ENCODE measurements at regions not wholly inside any gene's neighbourhood (a gene's known extent, or its start where the extent isn't known, plus 50 kb on each side); places are given as distances from the start of the nearest gene placed in this dataset.
"Not testable (repeated sequence)": the region's sequence is repeated elsewhere in the genome, so short reads cannot be mapped to it uniquely, and the experiment has no call there.

DNA sequence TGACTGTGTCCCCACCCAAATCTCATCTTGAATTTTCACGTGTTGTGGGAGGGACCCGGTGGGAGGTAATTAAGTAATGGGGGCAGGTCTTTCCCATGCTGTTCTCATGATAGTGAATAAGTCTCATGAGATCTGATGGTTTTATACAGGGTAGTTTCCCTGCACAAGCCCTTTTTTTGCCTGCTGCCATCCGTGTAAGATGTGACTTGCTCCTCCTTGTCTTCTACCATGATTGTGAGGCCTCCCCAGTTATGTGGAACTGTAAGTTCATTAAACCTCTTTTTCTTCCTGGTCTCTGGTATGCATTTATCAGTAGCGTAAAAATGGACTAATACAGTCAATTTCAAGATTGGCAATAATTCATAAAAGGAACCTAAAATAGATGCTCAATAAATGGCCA, 261.0 kb downstream of the ETV1 start:
- H3K4me1 ChIP-seq (ENCODE audit: control insufficient read depth in 1 of 2, insufficient read depth in 2 of 2, low read length in 2 of 2); ATAC-seq (ENCODE audit: low FRiP score); DNase-seq; H3K36me3 ChIP-seq (ENCODE audit: control insufficient read depth in 1 of 2, insufficient read depth in 2 of 2, low read length in 1 of 2); H3K27me3 ChIP-seq (ENCODE audit: control insufficient read depth in 1 of 2, insufficient read depth in 2 of 2, low read length in 1 of 2); H3K9me3 ChIP-seq (ENCODE audit: control insufficient read depth, low read length); intact Hi-C loops (cut with DNase I); H3K4me3 ChIP-seq (ENCODE audit: low read length in 2 of 2); H3K27ac ChIP-seq (ENCODE audit: low read depth in 1 of 2, low read length in 2 of 2): not testable (repeated sequence)
- WGBS, 2 donors = 84 to 85% methylated on average over 4 of the region's 4 CpGs

DNA sequence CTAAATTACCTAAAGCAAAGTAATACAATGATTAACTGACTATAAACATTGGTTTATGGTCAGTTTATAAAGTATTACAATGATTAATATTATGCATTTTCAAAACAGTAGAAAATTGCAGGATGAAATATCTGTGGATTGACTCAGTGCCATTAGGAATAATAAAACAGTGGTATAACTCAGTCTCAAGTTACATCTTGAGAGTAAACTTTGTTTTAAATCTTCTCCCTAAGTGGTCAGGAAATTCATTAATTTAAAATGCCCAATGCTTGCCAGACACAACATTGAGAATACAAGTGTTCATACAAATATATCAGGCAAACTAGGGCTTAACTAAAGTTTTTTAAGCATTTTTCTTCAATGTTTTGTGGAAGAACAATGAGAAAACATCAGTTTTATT, 257.8 kb downstream of the ETV1 start:
- Histone ChIP-seq H3K9me3 (ENCODE audit: control insufficient read depth, low read length) (no peaks in the 10 kb centered on the region), H3K4me1 (ENCODE audit: control insufficient read depth in 1 of 2, insufficient read depth in 2 of 2, low read length in 2 of 2) (no peaks in the 10 kb centered on the region), H3K4me3 (ENCODE audit: low read length in 2 of 2) (no peak overlapping the region), H3K27me3 (ENCODE audit: control insufficient read depth in 1 of 2, insufficient read depth in 2 of 2, low read length in 1 of 2) (no peaks in the 10 kb centered on the region), H3K27ac (ENCODE audit: low read depth in 1 of 2, low read length in 2 of 2) (no peak overlapping the region), H3K36me3 (ENCODE audit: control insufficient read depth in 1 of 2, insufficient read depth in 2 of 2, low read length in 1 of 2) (no peaks in the 10 kb centered on the region)
- intact Hi-C loops (cut with DNase I) = no loop called here
- DNase-seq (no peak), ATAC-seq (ENCODE audit: low FRiP score) (no peak)

DNA sequence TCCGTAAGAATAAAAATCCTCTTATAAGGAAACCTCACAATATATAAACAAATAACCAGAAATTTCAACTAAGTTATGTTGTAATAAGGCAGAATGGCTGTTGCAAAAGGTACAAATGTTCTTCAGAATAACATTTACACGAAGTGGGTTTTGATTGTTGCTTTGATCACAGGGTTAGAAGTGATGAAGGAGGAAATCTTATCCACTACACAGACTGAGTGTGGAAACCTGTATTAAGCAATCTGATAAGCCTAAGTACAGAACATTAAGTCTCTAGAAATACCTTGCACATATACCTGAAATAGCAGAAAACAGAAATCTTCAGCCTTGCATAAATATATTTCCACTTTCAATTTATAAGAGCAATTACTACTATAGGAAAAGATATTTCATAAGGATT, 251.9 kb downstream of the ETV1 start:
- WGBS, 2 donors = 56 to 58% methylated on average over 2 of the region's 2 CpGs
- ATAC-seq (ENCODE audit: low FRiP score) (no peak), DNase-seq (no peak)
- intact Hi-C loops (cut with DNase I) = no loop called here
- no peak overlapping the region for H3K4me3 ChIP-seq (ENCODE audit: low read length in 2 of 2)
- no peaks in the 10 kb centered on the region for H3K9me3 ChIP-seq (ENCODE audit: control insufficient read depth, low read length)
- H3K27ac ChIP-seq (ENCODE audit: low read depth in 1 of 2, low read length in 2 of 2) = no peak overlapping the region
- H3K4me1 ChIP-seq (ENCODE audit: control insufficient read depth in 1 of 2, insufficient read depth in 2 of 2, low read length in 2 of 2) = no peaks in the 10 kb centered on the region
- no peaks in the 10 kb centered on the region for H3K27me3 ChIP-seq (ENCODE audit: control insufficient read depth in 1 of 2, insufficient read depth in 2 of 2, low read length in 1 of 2)
- H3K36me3 ChIP-seq (ENCODE audit: control insufficient read depth in 1 of 2, insufficient read depth in 2 of 2, low read length in 1 of 2) = no peaks in the 10 kb centered on the region

DNA sequence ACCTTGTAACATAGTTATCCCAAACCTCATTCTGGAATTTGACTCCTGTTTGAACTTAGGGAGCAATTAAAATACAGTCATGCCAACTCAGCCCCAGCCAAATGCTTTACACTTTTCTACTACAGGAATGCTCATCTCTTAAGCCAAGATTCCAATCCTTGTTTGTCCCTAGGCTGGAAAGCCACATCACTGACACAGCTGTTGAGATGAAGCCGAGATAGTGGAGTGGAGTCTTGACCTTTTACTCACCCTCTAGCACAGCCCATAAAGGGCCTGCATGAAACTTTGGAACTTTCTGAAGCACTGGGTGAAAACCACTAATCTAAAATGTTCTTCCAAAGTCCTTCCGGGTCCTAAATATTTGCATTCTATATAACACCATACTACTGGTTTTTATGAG, 247.3 kb downstream of the ETV1 start:
- 68 to 75% methylated on average over 2 of the region's 2 CpGs for WGBS, 2 donors
- intact Hi-C loops (cut with DNase I) = no loop called here
- Histone ChIP-seq H3K4me1 (ENCODE audit: control insufficient read depth in 1 of 2, insufficient read depth in 2 of 2, low read length in 2 of 2) (no peaks in the 10 kb centered on the region), H3K4me3 (ENCODE audit: low read length in 2 of 2) (no peak overlapping the region), H3K36me3 (ENCODE audit: control insufficient read depth in 1 of 2, insufficient read depth in 2 of 2, low read length in 1 of 2) (no peaks in the 10 kb centered on the region), H3K9me3 (ENCODE audit: control insufficient read depth, low read length) (no peaks in the 10 kb centered on the region), H3K27ac (ENCODE audit: low read depth in 1 of 2, low read length in 2 of 2) (no peak overlapping the region), H3K27me3 (ENCODE audit: control insufficient read depth in 1 of 2, insufficient read depth in 2 of 2, low read length in 1 of 2) (no peaks in the 10 kb centered on the region)
- ATAC-seq (ENCODE audit: low FRiP score) = no peak
- no peak for DNase-seq

DNA sequence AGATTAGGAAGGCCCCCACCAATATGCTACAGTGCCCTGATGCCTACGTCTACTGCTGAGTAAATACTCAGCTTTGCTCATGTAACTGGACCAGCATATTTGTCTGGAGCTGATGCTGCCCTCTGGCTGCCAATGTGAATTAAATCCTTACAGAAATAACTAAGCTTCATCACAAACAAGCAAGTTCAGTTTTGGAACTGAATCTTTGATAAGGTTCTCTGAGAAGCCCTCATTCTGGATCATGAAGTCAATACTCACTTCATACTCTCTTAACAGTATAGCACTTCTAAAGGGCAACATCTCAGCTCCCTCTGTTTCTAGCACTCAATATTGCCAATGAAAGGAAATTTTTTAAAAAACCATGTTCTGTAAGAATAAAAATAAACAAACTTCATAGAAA, 246.7 kb downstream of the ETV1 start:
- no peaks in the 10 kb centered on the region for H3K27me3 ChIP-seq (ENCODE audit: control insufficient read depth in 1 of 2, insufficient read depth in 2 of 2, low read length in 1 of 2)
- ATAC-seq (ENCODE audit: low FRiP score) = no peak
- intact Hi-C loops (cut with DNase I) = no loop called here
- H3K27ac ChIP-seq (ENCODE audit: low read depth in 1 of 2, low read length in 2 of 2) = no peak overlapping the region
- H3K4me1 ChIP-seq (ENCODE audit: control insufficient read depth in 1 of 2, insufficient read depth in 2 of 2, low read length in 2 of 2) = no peaks in the 10 kb centered on the region
- no peak for DNase-seq
- H3K36me3 ChIP-seq (ENCODE audit: control insufficient read depth in 1 of 2, insufficient read depth in 2 of 2, low read length in 1 of 2) = no peaks in the 10 kb centered on the region
- H3K4me3 ChIP-seq (ENCODE audit: low read length in 2 of 2) = no peak overlapping the region
- no peaks in the 10 kb centered on the region for H3K9me3 ChIP-seq (ENCODE audit: control insufficient read depth, low read length)
- 19 to 24% methylated on average over 1 of the region's 1 CpG for WGBS, 2 donors

DNA sequence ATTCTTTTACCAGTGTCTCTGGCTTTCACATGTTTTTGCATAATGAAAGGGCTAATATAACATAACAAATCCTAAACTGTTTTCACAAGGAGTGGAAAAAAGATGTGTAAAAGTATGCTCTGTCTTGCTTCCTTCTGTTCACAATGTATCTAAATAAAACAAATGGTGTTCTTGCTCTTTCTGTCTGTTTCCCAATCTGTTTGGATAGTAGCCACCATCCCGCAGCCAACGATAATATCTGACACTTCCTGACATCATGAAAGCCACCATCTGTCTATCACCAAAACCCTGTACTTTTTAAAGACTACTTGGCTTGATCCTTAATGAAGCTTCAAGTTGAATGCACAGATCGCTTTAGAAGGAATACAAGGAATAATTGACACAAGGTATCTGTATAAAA, 246.2 kb downstream of the ETV1 start:
- no peaks in the 10 kb centered on the region for H3K27me3 ChIP-seq (ENCODE audit: control insufficient read depth in 1 of 2, insufficient read depth in 2 of 2, low read length in 1 of 2)
- H3K4me3 ChIP-seq (ENCODE audit: low read length in 2 of 2) = no peak overlapping the region
- H3K27ac ChIP-seq (ENCODE audit: low read depth in 1 of 2, low read length in 2 of 2) = no peak overlapping the region
- no peaks in the 10 kb centered on the region for H3K36me3 ChIP-seq (ENCODE audit: control insufficient read depth in 1 of 2, insufficient read depth in 2 of 2, low read length in 1 of 2)
- no peak for ATAC-seq (ENCODE audit: low FRiP score)
- 27% methylated on average over 3 of the region's 3 CpGs for WGBS, 2 donors
- H3K9me3 ChIP-seq (ENCODE audit: control insufficient read depth, low read length) = no peaks in the 10 kb centered on the region
- intact Hi-C loops (cut with DNase I) = no loop called here
- no peaks in the 10 kb centered on the region for H3K4me1 ChIP-seq (ENCODE audit: control insufficient read depth in 1 of 2, insufficient read depth in 2 of 2, low read length in 2 of 2)
- no peak for DNase-seq

DNA sequence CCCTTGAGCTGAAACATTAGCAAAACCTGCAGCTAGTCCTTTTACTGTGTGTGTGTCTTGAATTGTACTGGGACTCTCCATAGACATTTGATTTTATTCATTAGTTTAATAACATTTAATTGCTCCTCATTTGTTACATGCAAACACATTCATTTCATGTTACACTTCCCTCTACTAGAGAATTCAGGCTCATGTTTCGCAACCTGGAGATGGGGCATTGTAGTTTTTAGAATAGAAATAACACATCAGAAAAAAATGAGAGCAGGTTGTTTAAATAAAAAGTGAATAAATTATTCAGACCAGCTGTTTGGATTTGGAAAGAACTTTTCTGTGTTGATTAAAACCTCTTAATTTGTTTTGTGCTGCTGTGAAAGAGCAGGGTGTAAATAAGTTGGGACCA, 243.9 kb downstream of the ETV1 start:
- no peaks in the 10 kb centered on the region for H3K4me1 ChIP-seq (ENCODE audit: control insufficient read depth in 1 of 2, insufficient read depth in 2 of 2, low read length in 2 of 2)
- ATAC-seq (ENCODE audit: low FRiP score) = no peak
- 93 to 95% methylated on average over 1 of the region's 1 CpG for WGBS, 2 donors
- no peaks in the 10 kb centered on the region for H3K9me3 ChIP-seq (ENCODE audit: control insufficient read depth, low read length)
- DNase-seq = no peak
- H3K27ac ChIP-seq (ENCODE audit: low read depth in 1 of 2, low read length in 2 of 2) = no peak overlapping the region
- no peaks in the 10 kb centered on the region for H3K36me3 ChIP-seq (ENCODE audit: control insufficient read depth in 1 of 2, insufficient read depth in 2 of 2, low read length in 1 of 2)
- intact Hi-C loops (cut with DNase I) = no loop called here
- H3K27me3 ChIP-seq (ENCODE audit: control insufficient read depth in 1 of 2, insufficient read depth in 2 of 2, low read length in 1 of 2) = no peaks in the 10 kb centered on the region
- H3K4me3 ChIP-seq (ENCODE audit: low read length in 2 of 2) = no peak overlapping the region

DNA sequence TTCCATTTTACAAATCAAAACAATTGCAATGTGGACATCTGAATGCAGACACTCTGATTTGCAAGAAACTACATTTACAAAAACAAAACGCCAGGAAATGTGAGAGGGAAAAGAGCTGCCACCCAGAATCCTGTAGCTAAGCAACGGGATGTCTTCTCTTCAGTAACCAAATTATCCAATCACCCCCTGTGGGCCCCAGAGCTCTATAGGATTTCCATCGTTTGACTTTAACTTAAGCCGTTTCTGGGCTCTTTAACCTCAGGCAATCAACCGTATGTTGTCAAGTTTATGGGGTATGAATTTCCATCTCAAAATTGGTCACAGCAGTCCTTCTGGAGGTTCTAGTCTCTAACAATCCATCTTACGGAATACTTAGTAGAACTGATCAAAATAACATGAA, 240.5 kb downstream of the ETV1 start:
- Histone ChIP-seq H3K9me3 (ENCODE audit: control insufficient read depth, low read length) (no peaks in the 10 kb centered on the region), H3K36me3 (ENCODE audit: control insufficient read depth in 1 of 2, insufficient read depth in 2 of 2, low read length in 1 of 2) (no peaks in the 10 kb centered on the region), H3K4me1 (ENCODE audit: control insufficient read depth in 1 of 2, insufficient read depth in 2 of 2, low read length in 2 of 2) (no peaks in the 10 kb centered on the region), H3K27me3 (ENCODE audit: control insufficient read depth in 1 of 2, insufficient read depth in 2 of 2, low read length in 1 of 2) (no peaks in the 10 kb centered on the region), H3K4me3 (ENCODE audit: low read length in 2 of 2) (no peak overlapping the region), H3K27ac (ENCODE audit: low read depth in 1 of 2, low read length in 2 of 2) (no peak overlapping the region)
- DNase-seq (no peak), ATAC-seq (ENCODE audit: low FRiP score) (no peak)
- WGBS, 2 donors = 21 to 48% methylated on average over 6 of the region's 6 CpGs
- intact Hi-C loops (cut with DNase I) = no loop called here

DNA sequence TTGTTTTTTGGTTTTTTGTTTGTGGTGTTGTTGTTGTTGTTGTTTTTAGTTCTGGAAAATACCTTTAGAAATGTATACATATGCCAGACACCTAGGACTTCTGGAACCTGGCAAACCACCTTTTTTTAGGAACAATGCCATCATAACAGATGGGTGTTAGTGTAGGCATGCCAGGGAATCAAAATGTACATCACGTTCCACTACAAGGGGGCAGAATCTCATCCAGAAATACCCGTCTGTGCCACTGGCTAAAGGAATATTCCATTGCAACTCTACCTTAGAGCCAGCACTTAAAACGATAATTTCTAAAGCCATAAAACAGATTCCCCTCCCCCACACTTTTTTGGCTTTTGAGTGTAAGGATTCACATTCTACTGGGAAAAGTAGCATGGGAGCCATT, 239.8 kb downstream of the ETV1 start:
- DNase-seq (no peak), ATAC-seq (ENCODE audit: low FRiP score) (no peak)
- Histone ChIP-seq H3K27me3 (ENCODE audit: control insufficient read depth in 1 of 2, insufficient read depth in 2 of 2, low read length in 1 of 2) (no peaks in the 10 kb centered on the region), H3K4me3 (ENCODE audit: low read length in 2 of 2) (no peak overlapping the region), H3K27ac (ENCODE audit: low read depth in 1 of 2, low read length in 2 of 2) (no peak overlapping the region), H3K4me1 (ENCODE audit: control insufficient read depth in 1 of 2, insufficient read depth in 2 of 2, low read length in 2 of 2) (no peaks in the 10 kb centered on the region), H3K9me3 (ENCODE audit: control insufficient read depth, low read length) (no peaks in the 10 kb centered on the region), H3K36me3 (ENCODE audit: control insufficient read depth in 1 of 2, insufficient read depth in 2 of 2, low read length in 1 of 2) (no peaks in the 10 kb centered on the region)
- intact Hi-C loops (cut with DNase I) = no loop called here
- WGBS, 2 donors = 75 to 90% methylated on average over 3 of the region's 3 CpGs

DNA sequence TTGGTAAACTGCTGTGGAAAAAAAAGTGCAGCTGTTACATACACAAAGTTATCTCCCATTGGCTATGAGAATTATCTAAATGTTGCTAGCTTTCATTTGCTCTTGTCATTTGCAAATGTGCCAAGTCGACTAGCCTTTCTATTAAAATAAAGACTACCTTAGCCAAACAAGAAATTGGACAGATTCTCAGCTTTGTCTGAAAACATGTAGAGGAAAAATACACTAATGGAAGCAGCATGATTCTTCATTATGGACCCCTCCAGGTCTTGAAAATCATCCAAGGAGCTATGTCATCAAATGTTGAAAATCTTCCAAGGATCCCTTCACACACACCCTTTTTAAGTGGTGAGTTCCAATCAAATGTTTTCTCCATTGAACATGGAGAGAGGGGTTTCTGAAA, 237.7 kb downstream of the ETV1 start:
- ATAC-seq (ENCODE audit: low FRiP score) = no peak
- 44 to 52% methylated on average over 1 of the region's 1 CpG for WGBS, 2 donors

More for the DNA sequence above, 237.7 kb downstream of the ETV1 start:
- Histone ChIP-seq H3K27ac (ENCODE audit: low read depth in 1 of 2, low read length in 2 of 2) (no peak overlapping the region), H3K4me1 (ENCODE audit: control insufficient read depth in 1 of 2, insufficient read depth in 2 of 2, low read length in 2 of 2) (no peaks in the 10 kb centered on the region), H3K27me3 (ENCODE audit: control insufficient read depth in 1 of 2, insufficient read depth in 2 of 2, low read length in 1 of 2) (no peaks in the 10 kb centered on the region), H3K4me3 (ENCODE audit: low read length in 2 of 2) (no peak overlapping the region), H3K36me3 (ENCODE audit: control insufficient read depth in 1 of 2, insufficient read depth in 2 of 2, low read length in 1 of 2) (no peaks in the 10 kb centered on the region), H3K9me3 (ENCODE audit: control insufficient read depth, low read length) (no peaks in the 10 kb centered on the region)
- intact Hi-C loops (cut with DNase I) = no loop called here
- DNase-seq = no peak
